ENCODE measurements at regions not wholly inside any gene's neighbourhood (a gene's known extent, or its start where the extent isn't known, plus 50 kb on each side); places are given as distances from the start of the nearest gene placed in this dataset.
"Not testable (repeated sequence)": the region's sequence is repeated elsewhere in the genome, so short reads cannot be mapped to it uniquely, and the experiment has no call there.

DNA sequence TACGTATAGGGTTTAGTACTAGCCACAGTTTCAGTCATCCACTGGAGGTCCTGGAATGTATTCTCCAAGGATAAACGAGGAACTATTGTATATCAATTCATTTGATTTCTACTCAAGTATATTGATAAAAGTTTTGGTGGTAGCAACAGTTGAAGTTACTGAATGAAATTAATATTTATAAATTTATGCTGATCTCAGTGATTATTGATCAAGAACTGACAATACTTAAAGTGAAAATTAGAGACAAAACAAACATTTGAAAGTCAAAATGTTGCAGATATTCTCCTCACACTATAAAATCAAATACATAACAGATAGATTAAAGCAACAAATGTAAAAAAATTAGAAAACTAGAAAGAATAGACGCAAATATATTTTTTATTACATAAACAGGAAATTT, 150.9 kb upstream of the SLC35G4 start:
- no peak for ATAC-seq
- DNase-seq (ENCODE audit: low read depth, low spot score) = no peak
- Histone ChIP-seq H3K27me3 (ENCODE audit: insufficient read depth, low read length) (peaks cover 33% of the 10 kb centered on the region), H3K9me3 (ENCODE audit: control insufficient read depth in 1 of 2, insufficient read depth in 1 of 2, low read depth in 1 of 2, low read length in 2 of 2) (no peaks in the 10 kb centered on the region), H3K9ac (ENCODE audit: low read length) (no peak overlapping the region), H3K4me2 (ENCODE audit: low read length) (no peak overlapping the region), H3K4me1 (ENCODE audit: control insufficient read depth in 1 of 2, insufficient read depth in 2 of 2, low read length in 2 of 2) (no peaks in the 10 kb centered on the region), H2AFZ (ENCODE audit: low read depth, low read length, poor library complexity, severe bottlenecking) (no peak overlapping the region), H3K27ac (ENCODE audit: low read depth, low read length) (no peak overlapping the region), H3K4me3 (replicated peaks in 1 of 2; ENCODE audit: low read depth in 1 of 2, low read length in 2 of 2) (no peak overlapping the region), H3K79me2 (ENCODE audit: insufficient read depth, low read length) (no peaks in the 10 kb centered on the region), H3K36me3 (ENCODE audit: control insufficient read depth in 1 of 2, insufficient read depth in 2 of 2, low read length in 2 of 2) (no peaks in the 10 kb centered on the region), H4K20me1 (ENCODE audit: insufficient read depth) (no peaks in the 10 kb centered on the region; the same call in 1 of the 2 replicates), H3K9me2 (ENCODE audit: insufficient read depth) (no peaks in the 10 kb centered on the region)
- BruUV-seq (replicated peaks) = no TSS peak
- TF ChIP-seq, protein P1, sequence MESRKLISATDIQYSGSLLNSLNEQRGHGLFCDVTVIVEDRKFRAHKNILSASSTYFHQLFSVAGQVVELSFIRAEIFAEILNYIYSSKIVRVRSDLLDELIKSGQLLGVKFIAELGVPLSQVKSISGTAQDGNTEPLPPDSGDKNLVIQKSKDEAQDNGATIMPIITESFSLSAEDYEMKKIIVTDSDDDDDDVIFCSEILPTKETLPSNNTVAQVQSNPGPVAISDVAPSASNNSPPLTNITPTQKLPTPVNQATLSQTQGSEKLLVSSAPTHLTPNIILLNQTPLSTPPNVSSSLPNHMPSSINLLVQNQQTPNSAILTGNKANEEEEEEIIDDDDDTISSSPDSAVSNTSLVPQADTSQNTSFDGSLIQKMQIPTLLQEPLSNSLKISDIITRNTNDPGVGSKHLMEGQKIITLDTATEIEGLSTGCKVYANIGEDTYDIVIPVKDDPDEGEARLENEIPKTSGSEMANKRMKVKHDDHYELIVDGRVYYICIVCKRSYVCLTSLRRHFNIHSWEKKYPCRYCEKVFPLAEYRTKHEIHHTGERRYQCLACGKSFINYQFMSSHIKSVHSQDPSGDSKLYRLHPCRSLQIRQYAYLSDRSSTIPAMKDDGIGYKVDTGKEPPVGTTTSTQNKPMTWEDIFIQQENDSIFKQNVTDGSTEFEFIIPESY (IDR thresholded peaks at IDR 0.05; ENCODE audit: extremely low read depth, insufficient replicate concordance, low read length) = no peak
- TF ChIP-seq SP1 (IDR thresholded peaks at IDR 0.05; ENCODE audit: low read depth) (no peak), TCF7L2 (IDR thresholded peaks at IDR 0.05; ENCODE audit: borderline replicate concordance, extremely low read depth, insufficient read depth, insufficient read length) (no peak), ELF1 (IDR thresholded peaks at IDR 0.05; ENCODE audit: borderline replicate concordance, low read depth) (no peak), SIN3A (IDR thresholded peaks at IDR 0.05; ENCODE audit: low read depth) (no peak), RAD21 (IDR thresholded peaks at IDR 0.05; ENCODE audit: low read depth) (no peak), ZFX (IDR thresholded peaks at IDR 0.05) (no peak), CEBPB (IDR thresholded peaks at IDR 0.05; ENCODE audit: low read depth) (no peak), CBX3 (IDR thresholded peaks at IDR 0.05; ENCODE audit: low read depth) (no peak), EGR1 (IDR thresholded peaks at IDR 0.05; ENCODE audit: low read depth) (no peak), POLR2A (IDR thresholded peaks at IDR 0.05; ENCODE audit: borderline replicate concordance, extremely low read depth, insufficient read depth, insufficient read length) (no peak), EZH2 (IDR thresholded peaks at IDR 0.05) (no peak), JUND (IDR thresholded peaks at IDR 0.05) (no peak), EZH2phosphoT487 (IDR thresholded peaks at IDR 0.05; ENCODE audit: borderline replicate concordance) (no peak), ZNF274 (IDR thresholded peaks at IDR 0.05; ENCODE audit: low read depth, low read length) (no peak), SRF (IDR thresholded peaks at IDR 0.05; ENCODE audit: low read depth) (no peak)
- TF ChIP-seq, protein P2, sequence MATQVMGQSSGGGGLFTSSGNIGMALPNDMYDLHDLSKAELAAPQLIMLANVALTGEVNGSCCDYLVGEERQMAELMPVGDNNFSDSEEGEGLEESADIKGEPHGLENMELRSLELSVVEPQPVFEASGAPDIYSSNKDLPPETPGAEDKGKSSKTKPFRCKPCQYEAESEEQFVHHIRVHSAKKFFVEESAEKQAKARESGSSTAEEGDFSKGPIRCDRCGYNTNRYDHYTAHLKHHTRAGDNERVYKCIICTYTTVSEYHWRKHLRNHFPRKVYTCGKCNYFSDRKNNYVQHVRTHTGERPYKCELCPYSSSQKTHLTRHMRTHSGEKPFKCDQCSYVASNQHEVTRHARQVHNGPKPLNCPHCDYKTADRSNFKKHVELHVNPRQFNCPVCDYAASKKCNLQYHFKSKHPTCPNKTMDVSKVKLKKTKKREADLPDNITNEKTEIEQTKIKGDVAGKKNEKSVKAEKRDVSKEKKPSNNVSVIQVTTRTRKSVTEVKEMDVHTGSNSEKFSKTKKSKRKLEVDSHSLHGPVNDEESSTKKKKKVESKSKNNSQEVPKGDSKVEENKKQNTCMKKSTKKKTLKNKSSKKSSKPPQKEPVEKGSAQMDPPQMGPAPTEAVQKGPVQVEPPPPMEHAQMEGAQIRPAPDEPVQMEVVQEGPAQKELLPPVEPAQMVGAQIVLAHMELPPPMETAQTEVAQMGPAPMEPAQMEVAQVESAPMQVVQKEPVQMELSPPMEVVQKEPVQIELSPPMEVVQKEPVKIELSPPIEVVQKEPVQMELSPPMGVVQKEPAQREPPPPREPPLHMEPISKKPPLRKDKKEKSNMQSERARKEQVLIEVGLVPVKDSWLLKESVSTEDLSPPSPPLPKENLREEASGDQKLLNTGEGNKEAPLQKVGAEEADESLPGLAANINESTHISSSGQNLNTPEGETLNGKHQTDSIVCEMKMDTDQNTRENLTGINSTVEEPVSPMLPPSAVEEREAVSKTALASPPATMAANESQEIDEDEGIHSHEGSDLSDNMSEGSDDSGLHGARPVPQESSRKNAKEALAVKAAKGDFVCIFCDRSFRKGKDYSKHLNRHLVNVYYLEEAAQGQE (IDR thresholded peaks at IDR 0.05; ENCODE audit: low read depth) = no peak
- TF ChIP-seq, protein P3, sequence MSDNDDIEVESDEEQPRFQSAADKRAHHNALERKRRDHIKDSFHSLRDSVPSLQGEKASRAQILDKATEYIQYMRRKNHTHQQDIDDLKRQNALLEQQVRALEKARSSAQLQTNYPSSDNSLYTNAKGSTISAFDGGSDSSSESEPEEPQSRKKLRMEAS (IDR thresholded peaks at IDR 0.05) = no peak
- intact Hi-C loops (cut with micrococcal nuclease) = no loop called here
- CTCF ChIA-PET = no interaction called here
- RAD21 ChIA-PET (ENCODE audit: low non-redundant PET in 1 of 2, low total read pairs in 2 of 2, uncharacterized antibody in 2 of 2, unreplicated experiment in 2 of 2) = no interaction called here
- POLR2A ChIA-PET = no interaction called here

DNA sequence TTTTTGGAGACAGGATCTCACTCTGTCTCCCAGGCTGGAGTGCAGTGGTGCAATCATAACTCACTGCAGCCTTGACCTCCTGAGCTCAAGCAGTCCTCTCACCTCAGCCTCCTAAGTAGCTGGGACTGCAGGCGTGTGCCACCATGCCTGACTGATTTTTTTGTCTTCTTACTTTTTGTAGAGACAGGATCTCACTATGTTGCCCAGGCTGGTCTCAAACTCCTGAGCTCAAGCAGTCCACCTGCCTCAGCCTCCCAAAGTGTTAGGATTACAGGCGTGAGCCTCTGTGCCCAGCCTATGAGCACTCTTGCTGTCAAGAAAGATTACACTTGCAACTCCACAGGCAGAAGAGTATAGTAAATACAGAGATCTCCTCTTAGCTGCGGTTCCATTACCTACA, 151.5 kb upstream of the SLC35G4 start:
- BruUV-seq (replicated peaks); H3K79me2 ChIP-seq (ENCODE audit: insufficient read depth, low read length); H3K9me3 ChIP-seq (ENCODE audit: control insufficient read depth in 1 of 2, insufficient read depth in 1 of 2, low read depth in 1 of 2, low read length in 2 of 2); H3K9ac ChIP-seq (ENCODE audit: low read length); RAD21 ChIA-PET (ENCODE audit: low non-redundant PET in 1 of 2, low total read pairs in 2 of 2, uncharacterized antibody in 2 of 2, unreplicated experiment in 2 of 2); intact Hi-C loops (cut with micrococcal nuclease); CTCF ChIA-PET; DNase-seq (ENCODE audit: low read depth, low spot score); H3K27ac ChIP-seq (ENCODE audit: low read depth, low read length); H4K20me1 ChIP-seq (ENCODE audit: insufficient read depth); H3K4me2 ChIP-seq (ENCODE audit: low read length); H3K4me1 ChIP-seq (ENCODE audit: control insufficient read depth in 1 of 2, insufficient read depth in 2 of 2, low read length in 2 of 2); H2AFZ ChIP-seq (ENCODE audit: low read depth, low read length, poor library complexity, severe bottlenecking); H3K9me2 ChIP-seq (ENCODE audit: insufficient read depth); ATAC-seq; H3K36me3 ChIP-seq (ENCODE audit: control insufficient read depth in 1 of 2, insufficient read depth in 2 of 2, low read length in 2 of 2); H3K4me3 ChIP-seq (replicated peaks in 1 of 2; ENCODE audit: low read depth in 1 of 2, low read length in 2 of 2); POLR2A ChIA-PET: not testable (repeated sequence)
- peaks cover 38% of the 10 kb centered on the region for H3K27me3 ChIP-seq (ENCODE audit: insufficient read depth, low read length)

All from HCT116 (cell line).